HepG2 (cell line): ENCODE measurements at regions not wholly inside any gene's neighbourhood (a gene's known extent, or its start where the extent isn't known, plus 50 kb on each side); places are given as distances from the start of the nearest gene placed in this dataset.

Experiments
- AKAP8 ChIP-seq: sonication (generic); formaldehyde crosslinking; IDR thresholded peaks from 2 replicates; pipeline ENCODE4 v1.5.1; 2020; ENCODE audit warnings: mild to moderate bottlenecking, missing genetic modification reagents
- FOXM1 ChIP-seq: sonication (generic); formaldehyde crosslinking; IDR thresholded peaks from 2 replicates; pipeline ENCODE4 v1.5.0; 2020; ENCODE audit warnings: missing genetic modification reagents
- MXI1 ChIP-seq: IDR thresholded peaks from 3 replicates; pipeline ENCODE4 v1.6.1; 2012; ENCODE audit warnings: low read depth, low read length, inconsistent platforms, borderline replicate concordance
- NAIF1 ChIP-seq: sonication (generic); formaldehyde crosslinking; IDR thresholded peaks from 2 replicates; pipeline ENCODE4 v1.5.0; 2020; ENCODE audit warnings: mild to moderate bottlenecking, missing genetic modification reagents, borderline replicate concordance
- POLR2A ChIP-seq, 2 experiments: IDR thresholded peaks; 2 replicates each; pipeline ENCODE4 v1.6.1; 2011; ENCODE audit warnings: low read depth in 2 of 2, low read length in 2 of 2, mild to moderate bottlenecking in 1 of 2, moderate library complexity in 1 of 2; ENCODE audit not compliant: insufficient read depth in 1 of 2
- RFX1 ChIP-seq: fragments of 450-650 bp; IDR thresholded peaks from 2 replicates; pipeline ENCODE4 v1.6.1; 2017
- TCF7L2 ChIP-seq: IDR thresholded peaks from 2 replicates; pipeline ENCODE4 v1.6.1; 2011; ENCODE audit warnings: mild to moderate bottlenecking, low read depth, low read length, moderate library complexity
- ZNF446 ChIP-seq: sonication (generic); formaldehyde crosslinking; IDR thresholded peaks from 2 replicates; pipeline ENCODE4 v1.5.0; 2020; ENCODE audit warnings: mild to moderate bottlenecking, missing genetic modification reagents
- ZNF496 ChIP-seq: sonication (generic); formaldehyde crosslinking; IDR thresholded peaks from 2 replicates; pipeline ENCODE4 v1.8.1; 2023; ENCODE audit warnings: mild to moderate bottlenecking, moderate library complexity, missing genetic modification reagents; ENCODE audit not compliant: insufficient replicate concordance
- TF ChIP-seq, protein P1 (sequence below): sonication (generic); formaldehyde crosslinking; IDR thresholded peaks from 2 replicates; pipeline ENCODE4 v1.5.0; 2020; ENCODE audit warnings: mild to moderate bottlenecking, missing genetic modification reagents, moderate library complexity
- TF ChIP-seq, protein P2 (sequence below): sonication (generic); formaldehyde crosslinking; conservative IDR thresholded peaks from 2 replicates; pipeline ENCODE4 v1.8.0; 2022; ENCODE audit warnings: missing genetic modification reagents
- TF ChIP-seq, protein P3 (sequence below): sonication (generic); formaldehyde crosslinking; IDR thresholded peaks from 2 replicates; pipeline ENCODE4 v1.4.0; 2020; ENCODE audit warnings: missing genetic modification reagents, borderline replicate concordance
- TF ChIP-seq, protein P4 (sequence below): sonication (generic); formaldehyde crosslinking; IDR thresholded peaks from 2 replicates; pipeline ENCODE4 v1.8.1; 2023; ENCODE audit warnings: mild to moderate bottlenecking, missing genetic modification reagents

DNA sequence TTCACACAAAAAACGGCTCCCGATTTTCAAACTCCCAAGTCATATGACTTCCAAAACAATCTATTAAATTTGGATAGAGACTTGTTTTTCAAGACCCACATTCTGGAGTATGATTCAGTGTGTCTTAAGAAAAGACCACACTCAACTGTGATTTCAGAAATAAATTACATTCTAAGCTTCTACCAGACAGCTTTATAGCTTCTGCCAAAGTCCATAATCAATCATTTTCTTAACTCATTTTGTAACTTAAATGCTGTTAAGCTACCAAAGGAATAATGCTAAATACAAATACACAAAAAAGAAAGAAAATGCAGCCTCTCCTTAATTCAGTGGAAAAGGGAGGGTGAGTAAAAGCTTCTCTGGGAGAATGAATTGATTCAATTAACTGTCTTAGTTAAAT lies 192.3 kb upstream of the P2RY1 start:
- TF ChIP-seq, protein P1, sequence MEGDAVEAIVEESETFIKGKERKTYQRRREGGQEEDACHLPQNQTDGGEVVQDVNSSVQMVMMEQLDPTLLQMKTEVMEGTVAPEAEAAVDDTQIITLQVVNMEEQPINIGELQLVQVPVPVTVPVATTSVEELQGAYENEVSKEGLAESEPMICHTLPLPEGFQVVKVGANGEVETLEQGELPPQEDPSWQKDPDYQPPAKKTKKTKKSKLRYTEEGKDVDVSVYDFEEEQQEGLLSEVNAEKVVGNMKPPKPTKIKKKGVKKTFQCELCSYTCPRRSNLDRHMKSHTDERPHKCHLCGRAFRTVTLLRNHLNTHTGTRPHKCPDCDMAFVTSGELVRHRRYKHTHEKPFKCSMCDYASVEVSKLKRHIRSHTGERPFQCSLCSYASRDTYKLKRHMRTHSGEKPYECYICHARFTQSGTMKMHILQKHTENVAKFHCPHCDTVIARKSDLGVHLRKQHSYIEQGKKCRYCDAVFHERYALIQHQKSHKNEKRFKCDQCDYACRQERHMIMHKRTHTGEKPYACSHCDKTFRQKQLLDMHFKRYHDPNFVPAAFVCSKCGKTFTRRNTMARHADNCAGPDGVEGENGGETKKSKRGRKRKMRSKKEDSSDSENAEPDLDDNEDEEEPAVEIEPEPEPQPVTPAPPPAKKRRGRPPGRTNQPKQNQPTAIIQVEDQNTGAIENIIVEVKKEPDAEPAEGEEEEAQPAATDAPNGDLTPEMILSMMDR (CRISPR knock-in tag), result no peak
- TF ChIP-seq MXI1 (no peak), ZNF496 (CRISPR knock-in tag) (no peak), TCF7L2 (no peak), NAIF1 (no peak), AKAP8 (CRISPR knock-in tag) (no peak), RFX1 (no peak), ZNF446 (CRISPR knock-in tag) (no peak), POLR2A (IDR thresholded peaks at IDR 0.05; ENCODE audit: insufficient read depth in 1 of 2, low read depth in 2 of 2, low read length in 2 of 2) (no peak), FOXM1 (no peak)
- TF ChIP-seq, protein P2, sequence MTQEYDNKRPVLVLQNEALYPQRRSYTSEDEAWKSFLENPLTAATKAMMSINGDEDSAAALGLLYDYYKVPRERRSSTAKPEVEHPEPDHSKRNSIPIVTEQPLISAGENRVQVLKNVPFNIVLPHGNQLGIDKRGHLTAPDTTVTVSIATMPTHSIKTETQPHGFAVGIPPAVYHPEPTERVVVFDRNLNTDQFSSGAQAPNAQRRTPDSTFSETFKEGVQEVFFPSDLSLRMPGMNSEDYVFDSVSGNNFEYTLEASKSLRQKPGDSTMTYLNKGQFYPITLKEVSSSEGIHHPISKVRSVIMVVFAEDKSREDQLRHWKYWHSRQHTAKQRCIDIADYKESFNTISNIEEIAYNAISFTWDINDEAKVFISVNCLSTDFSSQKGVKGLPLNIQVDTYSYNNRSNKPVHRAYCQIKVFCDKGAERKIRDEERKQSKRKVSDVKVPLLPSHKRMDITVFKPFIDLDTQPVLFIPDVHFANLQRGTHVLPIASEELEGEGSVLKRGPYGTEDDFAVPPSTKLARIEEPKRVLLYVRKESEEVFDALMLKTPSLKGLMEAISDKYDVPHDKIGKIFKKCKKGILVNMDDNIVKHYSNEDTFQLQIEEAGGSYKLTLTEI, result no peak
- TF ChIP-seq, protein P3, sequence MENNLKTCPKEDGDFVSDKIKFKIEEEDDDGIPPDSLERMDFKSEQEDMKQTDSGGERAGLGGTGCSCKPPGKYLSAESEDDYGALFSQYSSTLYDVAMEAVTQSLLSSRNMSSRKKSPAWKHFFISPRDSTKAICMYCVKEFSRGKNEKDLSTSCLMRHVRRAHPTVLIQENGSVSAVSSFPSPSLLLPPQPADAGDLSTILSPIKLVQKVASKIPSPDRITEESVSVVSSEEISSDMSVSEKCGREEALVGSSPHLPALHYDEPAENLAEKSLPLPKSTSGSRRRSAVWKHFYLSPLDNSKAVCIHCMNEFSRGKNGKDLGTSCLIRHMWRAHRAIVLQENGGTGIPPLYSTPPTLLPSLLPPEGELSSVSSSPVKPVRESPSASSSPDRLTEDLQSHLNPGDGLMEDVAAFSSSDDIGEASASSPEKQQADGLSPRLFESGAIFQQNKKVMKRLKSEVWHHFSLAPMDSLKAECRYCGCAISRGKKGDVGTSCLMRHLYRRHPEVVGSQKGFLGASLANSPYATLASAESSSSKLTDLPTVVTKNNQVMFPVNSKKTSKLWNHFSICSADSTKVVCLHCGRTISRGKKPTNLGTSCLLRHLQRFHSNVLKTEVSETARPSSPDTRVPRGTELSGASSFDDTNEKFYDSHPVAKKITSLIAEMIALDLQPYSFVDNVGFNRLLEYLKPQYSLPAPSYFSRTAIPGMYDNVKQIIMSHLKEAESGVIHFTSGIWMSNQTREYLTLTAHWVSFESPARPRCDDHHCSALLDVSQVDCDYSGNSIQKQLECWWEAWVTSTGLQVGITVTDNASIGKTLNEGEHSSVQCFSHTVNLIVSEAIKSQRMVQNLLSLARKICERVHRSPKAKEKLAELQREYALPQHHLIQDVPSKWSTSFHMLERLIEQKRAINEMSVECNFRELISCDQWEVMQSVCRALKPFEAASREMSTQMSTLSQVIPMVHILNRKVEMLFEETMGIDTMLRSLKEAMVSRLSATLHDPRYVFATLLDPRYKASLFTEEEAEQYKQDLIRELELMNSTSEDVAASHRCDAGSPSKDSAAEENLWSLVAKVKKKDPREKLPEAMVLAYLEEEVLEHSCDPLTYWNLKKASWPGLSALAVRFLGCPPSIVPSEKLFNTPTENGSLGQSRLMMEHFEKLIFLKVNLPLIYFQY (CRISPR knock-in tag), result no peak
- TF ChIP-seq, protein P4, sequence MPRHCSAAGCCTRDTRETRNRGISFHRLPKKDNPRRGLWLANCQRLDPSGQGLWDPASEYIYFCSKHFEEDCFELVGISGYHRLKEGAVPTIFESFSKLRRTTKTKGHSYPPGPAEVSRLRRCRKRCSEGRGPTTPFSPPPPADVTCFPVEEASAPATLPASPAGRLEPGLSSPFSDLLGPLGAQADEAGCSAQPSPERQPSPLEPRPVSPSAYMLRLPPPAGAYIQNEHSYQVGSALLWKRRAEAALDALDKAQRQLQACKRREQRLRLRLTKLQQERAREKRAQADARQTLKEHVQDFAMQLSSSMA (CRISPR knock-in tag), result no peak
